Endodermal cell (in vitro differentiated cells): ENCODE measurements at regions not wholly inside any gene's neighbourhood (a gene's known extent, or its start where the extent isn't known, plus 50 kb on each side); places are given as distances from the start of the nearest gene placed in this dataset.
"Not testable (repeated sequence)": the region's sequence is repeated elsewhere in the genome, so short reads cannot be mapped to it uniquely, and the experiment has no call there.

Experiments used
- DNase-seq: peaks from one replicate; pipeline ENCODE4 v3.0.0-alpha.2; 2017
- H3K27ac ChIP-seq: 2 replicates; pipeline ENCODE4 v1.5.1; 2013; ENCODE audit warnings: mild to moderate bottlenecking, low read depth, low read length, moderate library complexity
- H3K27me3 ChIP-seq: 2 replicates; pipeline ENCODE4 v1.6.1; 2013; ENCODE audit warnings: mild to moderate bottlenecking, low read length, moderate library complexity; ENCODE audit not compliant: insufficient read depth, control insufficient read depth, poor library complexity, severe bottlenecking
- H3K36me3 ChIP-seq: 2 replicates; pipeline ENCODE4 v1.7.0; 2013; ENCODE audit warnings: mild to moderate bottlenecking, low read length, moderate library complexity; ENCODE audit not compliant: control insufficient read depth, insufficient read depth
- H3K4me1 ChIP-seq: one replicate; pipeline ENCODE4 v1.7.0; 2013; ENCODE audit warnings: low read length; ENCODE audit not compliant: control insufficient read depth, insufficient read depth
- H3K4me3 ChIP-seq: 2 replicates; pipeline ENCODE4 v1.5.1; 2013; ENCODE audit warnings: mild to moderate bottlenecking, low read length, moderate library complexity
- H3K9ac ChIP-seq: 2 replicates; pipeline ENCODE4 v1.6.1; 2013; ENCODE audit warnings: mild to moderate bottlenecking, low read length, moderate library complexity; ENCODE audit not compliant: poor library complexity, severe bottlenecking; ENCODE audit errors: extremely low read depth
- H3K9me3 ChIP-seq: 2 replicates; pipeline ENCODE4 v1.6.1; 2013; ENCODE audit warnings: mild to moderate bottlenecking, low read length, moderate library complexity; ENCODE audit not compliant: control insufficient read depth
- H3K27ac Mint-ChIP-seq: 2 replicates; pipeline ENCODE4 v1.8.0; 2020; ENCODE audit warnings: mixed read lengths
- H3K27me3 Mint-ChIP-seq: 2 replicates; pipeline ENCODE4 v1.8.0; 2021; ENCODE audit warnings: mild to moderate bottlenecking, mixed read lengths; ENCODE audit not compliant: insufficient read depth
- H3K36me3 Mint-ChIP-seq: 2 replicates; pipeline ENCODE4 v1.8.0; 2020; ENCODE audit warnings: low read depth, mixed read lengths
- H3K4me1 Mint-ChIP-seq: 2 replicates; pipeline ENCODE4 v1.8.0; 2020; ENCODE audit warnings: mixed read lengths
- H3K4me3 Mint-ChIP-seq: 2 replicates; pipeline ENCODE4 v1.8.0; 2020; ENCODE audit warnings: mild to moderate bottlenecking, moderate library complexity, mixed read lengths
- H3K9me3 Mint-ChIP-seq: 2 replicates; pipeline ENCODE4 v1.8.0; 2020; ENCODE audit warnings: mild to moderate bottlenecking, mixed read lengths
- CTCF ChIP-seq: fragments of 200-600 bp; sonication (generic); conservative IDR thresholded peaks from 2 replicates; pipeline ENCODE4 v1.5.0; 2021; ENCODE audit warnings: antibody characterized with exemption, mild to moderate bottlenecking
- WGBS, 2 experiments: methylation state at CpG; one replicate each; pipeline versions ENCODE4 v1.1.5 to v1.1.7; 2013; ENCODE audit warnings: missing lambda C conversion rate in 2 of 2, mixed read lengths in 1 of 2; ENCODE audit not compliant: insufficient coverage in 1 of 2, insufficient read length in 1 of 2; 5-methylcytosine and 5-hydroxymethylcytosine counted together

DNA sequence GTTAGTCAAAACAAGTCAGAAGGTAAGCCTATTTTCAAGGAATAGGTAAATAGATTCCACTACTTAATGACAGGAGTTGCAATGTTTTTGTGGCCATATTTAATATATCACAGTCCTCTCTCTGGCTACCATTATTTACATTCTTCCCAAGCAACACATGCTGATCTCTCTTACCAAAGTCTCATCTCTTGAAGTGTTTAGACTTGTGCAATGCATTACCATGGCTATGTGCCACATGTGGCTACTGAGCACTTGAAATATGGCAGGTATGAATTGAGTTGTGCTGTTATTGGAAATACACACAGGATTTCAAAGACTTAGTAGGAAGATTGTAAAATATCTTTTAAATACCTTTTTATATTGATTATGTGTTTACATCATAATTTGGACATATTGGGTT, 262.4 kb upstream of the PDE3A start:
- Histone ChIP-seq H3K27ac (no peak overlapping the region), H3K27me3 (no peaks in the 10 kb centered on the region), H3K4me1 (no peaks in the 10 kb centered on the region), H3K36me3 (no peaks in the 10 kb centered on the region), H3K9me3 (peaks cover 8% of the 10 kb centered on the region), H3K4me3 (no peak overlapping the region), H3K9ac (no peak overlapping the region)
- Mint-ChIP-seq H3K4me3 (no peak overlapping the region), H3K27ac (no peak overlapping the region), H3K9me3 (peaks cover 11% of the 10 kb centered on the region), H3K36me3 (peaks cover 2% of the 10 kb centered on the region), H3K4me1 (peaks cover 6% of the 10 kb centered on the region), H3K27me3 (no peaks in the 10 kb centered on the region)
- TF ChIP-seq CTCF = no peak
- no peak for DNase-seq

DNA sequence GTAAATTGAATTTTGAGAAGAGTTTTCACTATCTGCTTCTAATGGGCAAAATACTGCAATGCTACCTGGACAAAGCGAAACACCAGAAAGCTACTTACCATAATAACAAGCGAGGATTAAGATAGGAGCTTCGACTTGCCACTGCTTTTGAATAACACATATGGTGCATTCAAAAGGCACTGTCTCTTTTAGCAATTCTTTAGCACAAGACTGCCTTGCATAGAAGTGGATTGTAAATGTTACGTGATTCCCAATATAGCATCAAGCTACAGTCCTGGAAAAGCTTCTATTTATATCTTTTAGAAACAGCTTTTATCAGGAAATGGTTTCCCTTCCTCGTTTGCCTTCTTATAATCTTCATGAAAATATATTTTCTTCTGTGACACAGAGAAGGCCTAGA, 258.7 kb upstream of the PDE3A start:
- WGBS, 2 experiments = 67 to 74% methylated on average over 3 to 5 of the region's 5 CpGs

GRCh38 chr12:20115371-20115770, 253.0 kb upstream of the PDE3A start:
- not testable (repeated sequence) for H3K27me3 ChIP-seq, DNase-seq, H3K4me3 ChIP-seq, H3K36me3 ChIP-seq, H3K9ac ChIP-seq, H3K27ac ChIP-seq, H3K9me3 ChIP-seq, H3K4me1 Mint-ChIP-seq, H3K36me3 Mint-ChIP-seq, H3K27me3 Mint-ChIP-seq, H3K27ac Mint-ChIP-seq, H3K4me1 ChIP-seq, H3K4me3 Mint-ChIP-seq
- WGBS, 2 experiments = 95% methylated on average over 23 of the region's 25 CpGs; no CpG with 5 or more reads in 1 of the 2 experiments
- H3K9me3 Mint-ChIP-seq = peaks cover 21% of the 10 kb centered on the region

More for the DNA sequence above, 258.7 kb upstream of the PDE3A start:
- H3K9me3 ChIP-seq = no peaks in the 10 kb centered on the region
- Mint-ChIP-seq H3K27me3 (no peaks in the 10 kb centered on the region), H3K4me3 (no peak overlapping the region), H3K36me3 (no peaks in the 10 kb centered on the region), H3K27ac (no peak overlapping the region), H3K9me3 (peaks cover 11% of the 10 kb centered on the region), H3K4me1 (peaks cover 3% of the 10 kb centered on the region)
- H3K27ac ChIP-seq = no peak overlapping the region
- H3K4me3 ChIP-seq = no peak overlapping the region
- no peak for DNase-seq
- H3K9ac ChIP-seq = no peak overlapping the region
- no peaks in the 10 kb centered on the region for H3K4me1 ChIP-seq
- no peaks in the 10 kb centered on the region for H3K27me3 ChIP-seq
- no peaks in the 10 kb centered on the region for H3K36me3 ChIP-seq
- no peak for TF ChIP-seq CTCF
